K562 (cell line): ENCODE measurements at regions not wholly inside any gene's neighbourhood (a gene's known extent, or its start where the extent isn't known, plus 50 kb on each side); places are given as distances from the start of the nearest gene placed in this dataset.

ENCODE experiments used
- CTCF ChIP-seq, 3 experiments: IDR thresholded peaks in 2 of 3; conservative IDR thresholded peaks in 1 of 3; 2 replicates each; pipeline ENCODE4 v1.5.1; 2011 to 2012; ENCODE audit warnings: low read length in 3 of 3, mild to moderate bottlenecking in 3 of 3, control low read depth in 2 of 3, improper control_type of control experiment in 1 of 3, inconsistent platforms in 1 of 3, low read depth in 1 of 3, mixed read lengths in 1 of 3, moderate library complexity in 1 of 3; ENCODE audit not compliant: insufficient read depth in 2 of 3
- EP300 ChIP-seq: IDR thresholded peaks from 2 replicates; pipeline ENCODE4 v1.6.1; 2012; ENCODE audit warnings: low read length, improper control_type of control experiment
- HNRNPK ChIP-seq: fragments of 200-400 bp; formaldehyde crosslinking; IDR thresholded peaks from one replicate; pipeline ENCODE4 v1.6.1; 2018; ENCODE audit warnings: mild to moderate bottlenecking, low read depth, low read length; ENCODE audit not compliant: poor library complexity, severe bottlenecking
- HNRNPUL1 ChIP-seq: fragments of 200-400 bp; formaldehyde crosslinking; IDR thresholded peaks from 2 replicates; pipeline ENCODE4 v1.6.1; 2017; ENCODE audit warnings: low read length
- IRF2 ChIP-seq: sonication (generic); formaldehyde crosslinking; IDR thresholded peaks from 2 replicates; pipeline ENCODE4 v1.8.1; 2022; ENCODE audit warnings: mild to moderate bottlenecking, missing genetic modification reagents
- KLF16 ChIP-seq: IDR thresholded peaks from 2 replicates; pipeline ENCODE4 v1.6.1; 2016; ENCODE audit warnings: antibody characterized with exemption
- POLR2A ChIP-seq: fragments of 450-650 bp; conservative IDR thresholded peaks from 2 replicates; pipeline ENCODE4 v1.6.1; 2016
- TAF7 ChIP-seq: fragments of 450-650 bp; IDR thresholded peaks from 2 replicates; pipeline ENCODE4 v1.6.1; 2016; ENCODE audit warnings: missing genetic modification characterization, missing compliant biosample characterization
- TARDBP ChIP-seq: fragments of 450-650 bp; IDR thresholded peaks from 2 replicates; pipeline ENCODE4 v1.6.1; 2016
- XRCC5 ChIP-seq: fragments of 200-400 bp; formaldehyde crosslinking; IDR thresholded peaks from 2 replicates; pipeline ENCODE4 v1.6.1; 2017; ENCODE audit warnings: low read depth, mild to moderate bottlenecking, low read length
- ZKSCAN1 ChIP-seq: fragments of 150-350 bp; IDR thresholded peaks from 2 replicates; pipeline ENCODE4 v1.6.1; 2016; ENCODE audit warnings: low read depth, low read length
- ZNF431 ChIP-seq: sonication (generic); formaldehyde crosslinking; IDR thresholded peaks from 2 replicates; pipeline ENCODE4 v1.8.0; 2022; ENCODE audit warnings: mild to moderate bottlenecking, missing genetic modification reagents
- ZNF77 ChIP-seq: fragments of 250-450 bp; sonication (Bioruptor Pico); IDR thresholded peaks from 2 replicates; pipeline ENCODE4 v1.5.0; 2020

GRCh38 chr1:14245954-14246353, 352.5 kb upstream of the KAZN start:
- TF ChIP-seq IRF2 (no peak), XRCC5 (no peak), ZNF77 (no peak), TAF7 (tag) (no peak), CTCF (IDR thresholded peaks at IDR 0.05 in 2 of 3, conservative IDR thresholded peaks at IDR 0.05 in 1 of 3; ENCODE audit: insufficient read depth in 2 of 3, low read depth in 1 of 3, low read length in 3 of 3) (no peak), POLR2A (no peak), EP300 (no peak), ZNF431 (CRISPR knock-in tag) (no peak), TARDBP (no peak), HNRNPUL1 (no peak), HNRNPK (no peak), KLF16 (no peak), ZKSCAN1 (no peak)
